ENCODE measurements at regions not wholly inside any gene's neighbourhood (a gene's known extent, or its start where the extent isn't known, plus 50 kb on each side); places are given as distances from the start of the nearest gene placed in this dataset.
"Not testable (repeated sequence)": the region's sequence is repeated elsewhere in the genome, so short reads cannot be mapped to it uniquely, and the experiment has no call there.

GRCh38 chr3:150327678-150328653, 80.1 kb upstream of the TSC22D2 start:
- H3K27me3 ChIP-seq (ENCODE audit: insufficient read depth, low read length), result no peaks in the 10 kb centered on the region
- H3K27ac ChIP-seq (ENCODE audit: low read length), result no peak overlapping the region
- no peaks in the 10 kb centered on the region for H3K4me1 ChIP-seq (ENCODE audit: insufficient read depth, low read length)
- no peak overlapping the region for H3K9ac ChIP-seq (ENCODE audit: low read depth, low read length)
- H3K4me3 ChIP-seq (ENCODE audit: low read length), result no peak overlapping the region
- H3K36me3 ChIP-seq (ENCODE audit: insufficient read depth, low read depth, low read length), result no peaks in the 10 kb centered on the region
- H3K9me3 ChIP-seq (ENCODE audit: insufficient read depth, low read depth, low read length), result no peaks in the 10 kb centered on the region

- Histone ChIP-seq H3K27me3 (ENCODE audit: insufficient read depth, low read length) (no peaks in the 10 kb centered on the region), H3K36me3 (ENCODE audit: insufficient read depth, low read depth, low read length) (no peaks in the 10 kb centered on the region), H3K9ac (ENCODE audit: low read depth, low read length) (no peak overlapping the region), H3K4me3 (ENCODE audit: low read length) (no peak overlapping the region), H3K27ac (ENCODE audit: low read length) (no peak overlapping the region), H3K9me3 (ENCODE audit: insufficient read depth, low read depth, low read length) (no peaks in the 10 kb centered on the region), H3K4me1 (ENCODE audit: insufficient read depth, low read length) (no peaks in the 10 kb centered on the region)
Observed at GRCh38 chr3:150324788-150325187, 83.3 kb upstream of the TSC22D2 start.

GRCh38 chr3:150324245-150324644, 83.9 kb upstream of the TSC22D2 start:
- no peak overlapping the region for H3K27ac ChIP-seq (ENCODE audit: low read length)

GRCh38 chr3:150323770-150324169, 84.3 kb upstream of the TSC22D2 start:
- no peaks in the 10 kb centered on the region for H3K27me3 ChIP-seq (ENCODE audit: insufficient read depth, low read length)
- no peak overlapping the region for H3K9ac ChIP-seq (ENCODE audit: low read depth, low read length)
- no peaks in the 10 kb centered on the region for H3K9me3 ChIP-seq (ENCODE audit: insufficient read depth, low read depth, low read length)
- no peaks in the 10 kb centered on the region for H3K4me1 ChIP-seq (ENCODE audit: insufficient read depth, low read length)
- no peaks in the 10 kb centered on the region for H3K36me3 ChIP-seq (ENCODE audit: insufficient read depth, low read depth, low read length)
- H3K4me3 ChIP-seq (ENCODE audit: low read length), result no peak overlapping the region
- H3K27ac ChIP-seq (ENCODE audit: low read length), result no peak overlapping the region

More at GRCh38 chr3:150324245-150324644, 83.9 kb upstream of the TSC22D2 start:
- Histone ChIP-seq H3K9me3 (ENCODE audit: insufficient read depth, low read depth, low read length) (no peaks in the 10 kb centered on the region), H3K36me3 (ENCODE audit: insufficient read depth, low read depth, low read length) (no peaks in the 10 kb centered on the region), H3K27me3 (ENCODE audit: insufficient read depth, low read length) (no peaks in the 10 kb centered on the region), H3K4me1 (ENCODE audit: insufficient read depth, low read length) (no peaks in the 10 kb centered on the region), H3K4me3 (ENCODE audit: low read length) (no peak overlapping the region), H3K9ac (ENCODE audit: low read depth, low read length) (no peak overlapping the region)

DNA sequence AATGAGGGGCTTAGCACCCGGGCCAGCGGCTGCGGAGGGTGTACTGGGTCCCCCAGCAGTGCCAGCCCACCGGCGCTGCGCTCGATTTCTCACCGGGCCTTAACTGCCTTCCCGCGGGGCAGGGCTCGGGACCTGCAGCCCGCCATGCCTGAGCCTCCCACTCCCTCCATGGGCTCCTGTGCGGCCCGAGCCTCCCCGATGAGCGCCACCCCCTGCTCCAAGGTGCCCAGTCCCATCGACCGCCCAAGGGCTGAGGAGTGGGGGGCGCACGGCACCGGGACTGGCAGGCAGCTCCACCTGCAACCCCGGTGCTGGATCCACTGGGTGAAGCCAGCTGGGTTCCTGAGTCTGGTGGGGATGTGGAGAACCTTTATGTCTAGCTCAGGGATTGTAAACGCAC, 85.0 kb upstream of the TSC22D2 start:
- H3K4me1 ChIP-seq (ENCODE audit: insufficient read depth, low read length); H3K4me3 ChIP-seq (ENCODE audit: low read length); H3K9ac ChIP-seq (ENCODE audit: low read depth, low read length); H3K9me3 ChIP-seq (ENCODE audit: insufficient read depth, low read depth, low read length); H3K27ac ChIP-seq (ENCODE audit: low read length); H3K27me3 ChIP-seq (ENCODE audit: insufficient read depth, low read length); H3K36me3 ChIP-seq (ENCODE audit: insufficient read depth, low read depth, low read length): not testable (repeated sequence)

GRCh38 chr3:150320971-150321370, 87.1 kb upstream of the TSC22D2 start:
- not testable (repeated sequence) for H3K4me1 ChIP-seq (ENCODE audit: insufficient read depth, low read length); H3K27me3 ChIP-seq (ENCODE audit: insufficient read depth, low read length); H3K9me3 ChIP-seq (ENCODE audit: insufficient read depth, low read depth, low read length); H3K9ac ChIP-seq (ENCODE audit: low read depth, low read length); H3K4me3 ChIP-seq (ENCODE audit: low read length); H3K36me3 ChIP-seq (ENCODE audit: insufficient read depth, low read depth, low read length); H3K27ac ChIP-seq (ENCODE audit: low read length)

- Histone ChIP-seq H3K4me1 (ENCODE audit: insufficient read depth, low read length) (no peaks in the 10 kb centered on the region; the same call in 1 of the 2 replicates), H3K4me3 (ENCODE audit: low read length) (no peak overlapping the region), H3K9me3 (ENCODE audit: insufficient read depth, low read depth, low read length) (no peaks in the 10 kb centered on the region), H3K27me3 (ENCODE audit: insufficient read depth, low read length) (no peaks in the 10 kb centered on the region), H3K9ac (ENCODE audit: low read depth, low read length) (no peak overlapping the region), H3K36me3 (ENCODE audit: insufficient read depth, low read depth, low read length) (no peaks in the 10 kb centered on the region), H3K27ac (ENCODE audit: low read length) (no peak overlapping the region)
Observed at GRCh38 chr3:150319900-150320299, 88.2 kb upstream of the TSC22D2 start.

- no peak overlapping the region for H3K4me3 ChIP-seq (ENCODE audit: low read length)
- H3K9ac ChIP-seq (ENCODE audit: low read depth, low read length), result no peak overlapping the region
- no peaks in the 10 kb centered on the region; the same call in 1 of the 2 replicates for H3K4me1 ChIP-seq (ENCODE audit: insufficient read depth, low read length)
- H3K36me3 ChIP-seq (ENCODE audit: insufficient read depth, low read depth, low read length), result no peaks in the 10 kb centered on the region
- no peaks in the 10 kb centered on the region for H3K27me3 ChIP-seq (ENCODE audit: insufficient read depth, low read length)
- H3K9me3 ChIP-seq (ENCODE audit: insufficient read depth, low read depth, low read length), result no peaks in the 10 kb centered on the region
- no peak overlapping the region for H3K27ac ChIP-seq (ENCODE audit: low read length)
Observed at GRCh38 chr3:150317469-150317868, 90.6 kb upstream of the TSC22D2 start.

- H3K4me1 ChIP-seq (ENCODE audit: insufficient read depth, low read length), result no peaks in the 10 kb centered on the region; the same call in 1 of the 2 replicates
Observed at GRCh38 chr3:150315721-150316120, 92.4 kb upstream of the TSC22D2 start.

DNA sequence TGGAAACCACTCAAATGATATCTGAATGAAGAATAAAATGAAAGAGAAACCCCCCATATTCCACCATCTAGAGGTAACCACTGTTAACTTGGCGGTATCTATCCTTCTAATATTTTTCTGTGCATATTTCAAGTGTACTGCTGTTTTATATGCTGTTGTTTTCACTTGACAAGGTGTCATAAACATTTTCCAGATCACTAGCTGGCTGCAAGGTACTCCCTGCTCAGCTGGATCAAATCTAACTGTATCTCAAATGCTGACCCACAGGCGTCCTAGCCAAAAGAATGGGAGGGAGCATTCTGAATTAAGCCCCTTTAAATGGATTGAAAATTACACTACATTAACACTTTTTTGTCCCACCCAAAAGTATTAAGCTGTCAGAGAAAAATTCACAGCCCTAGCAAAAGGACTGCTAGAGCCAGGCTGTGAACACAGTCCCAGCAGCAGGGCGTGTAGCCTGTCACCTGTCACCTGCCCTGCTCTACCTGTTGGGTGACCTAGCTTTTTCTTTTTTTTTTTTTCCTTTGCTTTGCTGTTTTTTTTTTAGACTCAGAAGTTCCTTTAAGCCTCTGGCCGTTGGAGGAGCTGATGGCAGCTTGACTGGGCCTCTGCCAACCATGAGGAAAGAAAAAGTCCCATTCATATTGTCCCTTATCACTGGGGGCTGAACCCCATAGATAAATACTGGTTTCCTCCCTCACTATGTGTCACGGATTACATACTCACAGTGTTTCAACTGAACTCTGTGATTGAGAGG, 93.7 kb upstream of the TSC22D2 start:
- no peaks in the 10 kb centered on the region for H3K36me3 ChIP-seq (ENCODE audit: insufficient read depth, low read depth, low read length)
- H3K27ac ChIP-seq (ENCODE audit: low read length), result no peak overlapping the region
- H3K4me3 ChIP-seq (ENCODE audit: low read length), result no peak overlapping the region
- no peaks in the 10 kb centered on the region for H3K9me3 ChIP-seq (ENCODE audit: insufficient read depth, low read depth, low read length)
- H3K4me1 ChIP-seq (ENCODE audit: insufficient read depth, low read length), result no peaks in the 10 kb centered on the region; the same call in 1 of the 2 replicates
- no peak overlapping the region for H3K9ac ChIP-seq (ENCODE audit: low read depth, low read length)
- H3K27me3 ChIP-seq (ENCODE audit: insufficient read depth, low read length), result no peaks in the 10 kb centered on the region

More at GRCh38 chr3:150315721-150316120, 92.4 kb upstream of the TSC22D2 start:
- H3K27ac ChIP-seq (ENCODE audit: low read length), result no peak overlapping the region
- no peaks in the 10 kb centered on the region for H3K36me3 ChIP-seq (ENCODE audit: insufficient read depth, low read depth, low read length)
- H3K4me3 ChIP-seq (ENCODE audit: low read length), result no peak overlapping the region
- H3K27me3 ChIP-seq (ENCODE audit: insufficient read depth, low read length), result no peaks in the 10 kb centered on the region
- H3K9me3 ChIP-seq (ENCODE audit: insufficient read depth, low read depth, low read length), result no peaks in the 10 kb centered on the region
- H3K9ac ChIP-seq (ENCODE audit: low read depth, low read length), result no peak overlapping the region

DNA sequence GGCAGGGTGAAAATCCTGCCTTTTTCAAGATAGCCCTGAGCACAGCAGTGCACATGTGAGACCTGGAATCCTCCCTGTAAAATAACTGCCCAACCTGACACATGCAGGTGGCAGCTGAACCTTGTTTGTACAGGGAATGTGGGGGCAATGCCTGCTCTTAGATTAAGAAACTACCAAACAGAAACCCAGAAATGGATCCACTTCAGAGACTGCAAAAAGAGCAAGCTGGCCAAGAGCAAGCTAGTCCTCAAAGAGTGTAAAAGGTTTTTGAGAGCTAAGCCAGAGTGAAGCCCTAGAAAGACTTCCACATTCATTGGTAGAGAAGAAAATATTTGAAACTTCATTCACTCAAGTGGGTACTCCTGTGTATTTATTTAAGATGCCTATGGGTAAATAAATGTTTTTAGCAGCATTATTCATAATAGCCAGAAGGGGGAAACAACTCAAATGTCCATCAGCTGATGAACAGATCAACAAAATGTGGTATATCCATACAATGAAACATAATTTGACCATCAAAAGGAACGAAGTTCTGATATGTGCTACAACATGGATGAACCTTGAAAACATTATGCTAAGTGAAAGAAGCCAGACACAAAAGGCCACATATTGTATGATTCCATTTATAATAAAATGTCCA, 96.0 kb upstream of the TSC22D2 start:
- H3K27ac ChIP-seq (ENCODE audit: low read length), result no peak overlapping the region
- H3K9me3 ChIP-seq (ENCODE audit: insufficient read depth, low read depth, low read length), result no peaks in the 10 kb centered on the region
- H3K4me3 ChIP-seq (ENCODE audit: low read length), result no peak overlapping the region
- H3K9ac ChIP-seq (ENCODE audit: low read depth, low read length), result no peak overlapping the region
- no peaks in the 10 kb centered on the region for H3K36me3 ChIP-seq (ENCODE audit: insufficient read depth, low read depth, low read length)
- no peaks in the 10 kb centered on the region; the same call in 1 of the 2 replicates for H3K4me1 ChIP-seq (ENCODE audit: insufficient read depth, low read length)
- no peaks in the 10 kb centered on the region for H3K27me3 ChIP-seq (ENCODE audit: insufficient read depth, low read length)

Data from iPS-20b (cell line).